GM12878 (cell line): ENCODE measurements at regions not wholly inside any gene's neighbourhood (a gene's known extent, or its start where the extent isn't known, plus 50 kb on each side); places are given as distances from the start of the nearest gene placed in this dataset.

ENCODE experiments used
- ATAC-seq: fragments of 200-7000 bp; cut with Tn5 transposase; 3 replicates; pipeline ENCODE4 v1.9.1; 2020; ENCODE audit warnings: mild to moderate bottlenecking, moderate library complexity
- BruUV-seq: library from RNA; stranded (reverse); fragments of 400-500 nt; replicated peaks from 2 replicates; lab custom pipeline; 2021; lab: Mats Ljungman, UMichigan
- CTCF ChIA-PET: fragments of 300-600 bp; sonication (Branson Sonifier 250); formaldehyde crosslinking; extraction: SDS; loops from one replicate; lab custom pipeline; 2021; ENCODE audit warnings: inconsistent platforms; lab: Yijun Ruan, JAX
- POLR2A ChIA-PET: fragments of 350-600 bp; formaldehyde crosslinking; extraction: SDS; loops from one replicate; lab custom pipeline; 2021; ENCODE audit warnings: inconsistent platforms; lab: Charles Lee
- RAD21 ChIA-PET: fragments of 300-600 bp; sonication (Branson Sonifier 250); formaldehyde crosslinking; loops from one replicate; lab custom pipeline; 2023; ENCODE audit warnings: antibody characterized with exemption; ENCODE audit not compliant: unreplicated experiment; lab: Charles Lee
- SMC1A ChIA-PET: fragments of 300-600 bp; sonication (Branson Sonifier 250); formaldehyde crosslinking; loops from one replicate; lab custom pipeline; 2023; ENCODE audit not compliant: unreplicated experiment, uncharacterized antibody; lab: Charles Lee
- DNase-seq: peaks from one replicate; pipeline ENCODE4 v3.0.0-alpha.2; 2011; ENCODE audit warnings: low read depth, low spot score
- FAIRE-seq: peaks from 3 replicates; lab custom pipeline; 2011; peaks lifted over from hg19 to GRCh38; lab: Jason Lieb, UNC
- H2AFZ ChIP-seq: 2 replicates; pipeline ENCODE4 v1.6.0; 2011; ENCODE audit warnings: low read depth, low read length, control low read depth; ENCODE audit not compliant: control insufficient read depth
- H3K27ac ChIP-seq: 2 replicates; pipeline ENCODE4 v1.5.1; 2011; ENCODE audit warnings: control low read depth; ENCODE audit not compliant: control insufficient read depth, insufficient read depth
- H3K27me3 ChIP-seq, 2 experiments: replicated peaks in 1 of 2; 2 replicates each; pipeline versions ENCODE4 v1.6.0 to v1.6.1; 2011; ENCODE audit warnings: low read length in 1 of 2; ENCODE audit not compliant: control insufficient read depth in 2 of 2, insufficient read depth in 2 of 2
- H3K36me3 ChIP-seq, 2 experiments: 2 replicates each; pipeline ENCODE4 v1.5.1; 2011; ENCODE audit warnings: low read length in 1 of 2; ENCODE audit not compliant: control insufficient read depth in 2 of 2, insufficient read depth in 2 of 2
- H3K4me1 ChIP-seq: 2 replicates; pipeline ENCODE4 v1.6.1; 2011; ENCODE audit warnings: mild to moderate bottlenecking, low read length, moderate library complexity, mixed read lengths; ENCODE audit not compliant: control insufficient read depth, insufficient read depth
- H3K4me2 ChIP-seq: 2 replicates; pipeline ENCODE4 v1.6.0; 2011; ENCODE audit warnings: control low read depth; ENCODE audit not compliant: control insufficient read depth, insufficient read depth
- H3K4me3 ChIP-seq: fragments of 200-600 bp; sonication (generic); 2 replicates; pipeline ENCODE4 v1.5.1; 2016
- H3K79me2 ChIP-seq: 2 replicates; pipeline ENCODE4 v1.6.0; 2011; ENCODE audit warnings: low read length; ENCODE audit not compliant: control insufficient read depth, insufficient read depth
- H3K9ac ChIP-seq: 2 replicates; pipeline ENCODE4 v1.8.0; 2011; ENCODE audit warnings: low read length, control low read depth, mixed read lengths; ENCODE audit not compliant: control insufficient read depth, insufficient read depth
- H3K9me3 ChIP-seq: replicated peaks from 3 replicates; pipeline ENCODE4 v1.5.1; 2011; ENCODE audit warnings: mild to moderate bottlenecking, low read length; ENCODE audit not compliant: control insufficient read depth, insufficient read depth
- H4K20me1 ChIP-seq: 2 replicates; pipeline ENCODE4 v1.6.0; 2011; ENCODE audit not compliant: control insufficient read depth, insufficient read depth
- CHD1 ChIP-seq: IDR thresholded peaks from 2 replicates; pipeline ENCODE4 v1.6.1; 2012; ENCODE audit warnings: low read depth, low read length, improper control_type of control experiment
- CREM ChIP-seq: IDR thresholded peaks from 2 replicates; pipeline ENCODE4 v1.6.1; 2014; ENCODE audit warnings: antibody characterized with exemption, low read depth
- ESRRA ChIP-seq: IDR thresholded peaks from 2 replicates; pipeline ENCODE4 v1.6.1; 2012; ENCODE audit warnings: mild to moderate bottlenecking, low read length, improper control_type of control experiment
- NBN ChIP-seq: fragments of 450-650 bp; IDR thresholded peaks from 2 replicates; pipeline ENCODE4 v1.6.1; 2016
- NR2F1 ChIP-seq: fragments of 450-650 bp; conservative IDR thresholded peaks from 2 replicates; pipeline ENCODE4 v1.6.1; 2017; ENCODE audit warnings: mild to moderate bottlenecking
- PML ChIP-seq: IDR thresholded peaks from 2 replicates; pipeline ENCODE4 v1.6.1; 2012; ENCODE audit warnings: low read length, inconsistent platforms
- POU2F2 ChIP-seq: IDR thresholded peaks from 3 replicates; pipeline ENCODE4 v1.6.1; 2011; ENCODE audit warnings: low read depth, mild to moderate bottlenecking, low read length, borderline replicate concordance
- PRDM15 ChIP-seq: fragments of 450-650 bp; formaldehyde crosslinking; IDR thresholded peaks from 2 replicates; pipeline ENCODE4 v1.4.0; 2020; ENCODE audit warnings: mild to moderate bottlenecking, moderate library complexity
- RBBP5 ChIP-seq: fragments of 200-600 bp; sonication (generic); conservative IDR thresholded peaks from 2 replicates; pipeline ENCODE4 v1.6.1; 2016
- SMARCA5 ChIP-seq: fragments of 450-650 bp; IDR thresholded peaks from 2 replicates; pipeline ENCODE4 v1.6.1; 2017; ENCODE audit warnings: mild to moderate bottlenecking
- SMC3 ChIP-seq: IDR thresholded peaks from 2 replicates; pipeline ENCODE4 v1.6.1; 2011; ENCODE audit warnings: low read length, improper control_type of control experiment, borderline replicate concordance
- SREBF1 ChIP-seq: IDR thresholded peaks from 2 replicates; pipeline ENCODE4 v1.6.1; 2012; ENCODE audit warnings: mild to moderate bottlenecking, low read length
- TCF12 ChIP-seq: IDR thresholded peaks from 2 replicates; pipeline ENCODE4 v1.6.1; 2011; ENCODE audit warnings: low read depth, mild to moderate bottlenecking, low read length
- YY1 ChIP-seq: IDR thresholded peaks from 2 replicates; pipeline ENCODE4 v1.6.1; 2011; ENCODE audit warnings: low read depth, mild to moderate bottlenecking, low read length
- WGBS: methylation state at CpG from one replicate; pipeline ENCODE4 v1.1.6; 2016; ENCODE audit warnings: low lambda C conversion rate; ENCODE audit not compliant: insufficient replicate concordance, insufficient coverage; ENCODE audit errors: missing lambda C conversion rate; 5-methylcytosine and 5-hydroxymethylcytosine counted together
- in situ Hi-C: fragments of 300-500 bp; cut with MboI; formaldehyde crosslinking; loops from 9 replicates; pipeline ENCODE4 v1.14.3; 2018; ENCODE audit warnings: mixed read lengths
- intact Hi-C: fragments of 100-400 bp; cut with micrococcal nuclease; formaldehyde crosslinking; loops from one replicate; pipeline ENCODE4 v1.14.2; 2022; ENCODE audit not compliant: unreplicated experiment
- TF ChIP-seq, protein P1 (sequence below): fragments of 450-650 bp; IDR thresholded peaks from 2 replicates; pipeline ENCODE4 v1.6.1; 2016; ENCODE audit warnings: mild to moderate bottlenecking
- TF ChIP-seq, protein P2 (sequence below): IDR thresholded peaks from 2 replicates; pipeline ENCODE4 v1.6.1; 2012; ENCODE audit warnings: low read depth, low read length, improper control_type of control experiment
- TF ChIP-seq, protein P3 (sequence below): IDR thresholded peaks from 2 replicates; pipeline ENCODE4 v1.6.1; 2012; ENCODE audit warnings: improper control_type of control experiment, low read depth, low read length; ENCODE audit not compliant: insufficient replicate concordance

DNA sequence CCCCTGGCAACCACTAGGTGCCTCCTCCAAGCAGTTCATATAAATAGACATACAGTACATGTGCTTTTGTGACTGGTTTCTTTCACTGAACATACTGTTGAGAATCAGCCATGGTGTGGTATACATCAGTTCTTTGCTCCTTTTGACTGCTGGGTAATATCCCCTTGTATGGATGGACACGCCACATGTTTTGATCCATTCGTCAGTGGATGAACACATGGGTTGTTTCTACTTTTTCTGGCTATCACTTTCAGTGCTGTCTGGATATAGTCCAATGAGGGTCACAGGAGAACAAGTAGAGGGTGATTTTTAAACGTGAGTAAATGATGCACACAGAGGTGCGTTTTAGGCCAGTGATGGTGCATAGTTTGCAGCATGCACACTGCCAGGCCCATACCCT is 183.9 kb downstream of the FOXA2 start:
- H3K9me3 ChIP-seq = no peaks in the 10 kb centered on the region
- RAD21 ChIA-PET = no interaction called here
- H4K20me1 ChIP-seq = no peaks in the 10 kb centered on the region
- H3K4me2 ChIP-seq = no peak overlapping the region
- FAIRE-seq (no peak), ATAC-seq (no peak), DNase-seq (no peak)
- no peaks in the 10 kb centered on the region for H3K36me3 ChIP-seq
- H3K79me2 ChIP-seq = no peaks in the 10 kb centered on the region
- in situ Hi-C loops = loop anchor here (5.0 kb wide), 1 partner anchor 52 kb away; no protein-coding TSS in a partner anchor
- H3K9ac ChIP-seq = no peak overlapping the region
- BruUV-seq = no TSS peak
- 23% methylated on average over 4 of the region's 4 CpGs for WGBS
- POLR2A ChIA-PET = no interaction called here
- no peak overlapping the region for H2AFZ ChIP-seq
- H3K4me3 ChIP-seq = no peak overlapping the region
- CTCF ChIA-PET = no interaction called here
- H3K4me1 ChIP-seq = no peaks in the 10 kb centered on the region; the same call in 1 of the 2 replicates
- intact Hi-C loops = no loop called here
- H3K27me3 ChIP-seq = no peaks in the 10 kb centered on the region
- SMC1A ChIA-PET = no interaction called here
- H3K27ac ChIP-seq = no peak overlapping the region
- TF ChIP-seq PRDM15 (CRISPR knock-in tag) (no peak), SREBF1 (no peak), SMARCA5 (no peak), POU2F2 (no peak), RBBP5 (no peak), ESRRA (no peak), NBN (no peak), CHD1 (no peak), YY1 (no peak), TCF12 (no peak), SMC3 (no peak), NR2F1 (no peak), CREM (no peak), PML (no peak)
- TF ChIP-seq, protein P1, sequence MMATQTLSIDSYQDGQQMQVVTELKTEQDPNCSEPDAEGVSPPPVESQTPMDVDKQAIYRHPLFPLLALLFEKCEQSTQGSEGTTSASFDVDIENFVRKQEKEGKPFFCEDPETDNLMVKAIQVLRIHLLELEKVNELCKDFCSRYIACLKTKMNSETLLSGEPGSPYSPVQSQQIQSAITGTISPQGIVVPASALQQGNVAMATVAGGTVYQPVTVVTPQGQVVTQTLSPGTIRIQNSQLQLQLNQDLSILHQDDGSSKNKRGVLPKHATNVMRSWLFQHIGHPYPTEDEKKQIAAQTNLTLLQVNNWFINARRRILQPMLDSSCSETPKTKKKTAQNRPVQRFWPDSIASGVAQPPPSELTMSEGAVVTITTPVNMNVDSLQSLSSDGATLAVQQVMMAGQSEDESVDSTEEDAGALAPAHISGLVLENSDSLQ = no peak
- TF ChIP-seq, protein P2, sequence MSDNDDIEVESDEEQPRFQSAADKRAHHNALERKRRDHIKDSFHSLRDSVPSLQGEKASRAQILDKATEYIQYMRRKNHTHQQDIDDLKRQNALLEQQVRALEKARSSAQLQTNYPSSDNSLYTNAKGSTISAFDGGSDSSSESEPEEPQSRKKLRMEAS = no peak
- TF ChIP-seq, protein P3, sequence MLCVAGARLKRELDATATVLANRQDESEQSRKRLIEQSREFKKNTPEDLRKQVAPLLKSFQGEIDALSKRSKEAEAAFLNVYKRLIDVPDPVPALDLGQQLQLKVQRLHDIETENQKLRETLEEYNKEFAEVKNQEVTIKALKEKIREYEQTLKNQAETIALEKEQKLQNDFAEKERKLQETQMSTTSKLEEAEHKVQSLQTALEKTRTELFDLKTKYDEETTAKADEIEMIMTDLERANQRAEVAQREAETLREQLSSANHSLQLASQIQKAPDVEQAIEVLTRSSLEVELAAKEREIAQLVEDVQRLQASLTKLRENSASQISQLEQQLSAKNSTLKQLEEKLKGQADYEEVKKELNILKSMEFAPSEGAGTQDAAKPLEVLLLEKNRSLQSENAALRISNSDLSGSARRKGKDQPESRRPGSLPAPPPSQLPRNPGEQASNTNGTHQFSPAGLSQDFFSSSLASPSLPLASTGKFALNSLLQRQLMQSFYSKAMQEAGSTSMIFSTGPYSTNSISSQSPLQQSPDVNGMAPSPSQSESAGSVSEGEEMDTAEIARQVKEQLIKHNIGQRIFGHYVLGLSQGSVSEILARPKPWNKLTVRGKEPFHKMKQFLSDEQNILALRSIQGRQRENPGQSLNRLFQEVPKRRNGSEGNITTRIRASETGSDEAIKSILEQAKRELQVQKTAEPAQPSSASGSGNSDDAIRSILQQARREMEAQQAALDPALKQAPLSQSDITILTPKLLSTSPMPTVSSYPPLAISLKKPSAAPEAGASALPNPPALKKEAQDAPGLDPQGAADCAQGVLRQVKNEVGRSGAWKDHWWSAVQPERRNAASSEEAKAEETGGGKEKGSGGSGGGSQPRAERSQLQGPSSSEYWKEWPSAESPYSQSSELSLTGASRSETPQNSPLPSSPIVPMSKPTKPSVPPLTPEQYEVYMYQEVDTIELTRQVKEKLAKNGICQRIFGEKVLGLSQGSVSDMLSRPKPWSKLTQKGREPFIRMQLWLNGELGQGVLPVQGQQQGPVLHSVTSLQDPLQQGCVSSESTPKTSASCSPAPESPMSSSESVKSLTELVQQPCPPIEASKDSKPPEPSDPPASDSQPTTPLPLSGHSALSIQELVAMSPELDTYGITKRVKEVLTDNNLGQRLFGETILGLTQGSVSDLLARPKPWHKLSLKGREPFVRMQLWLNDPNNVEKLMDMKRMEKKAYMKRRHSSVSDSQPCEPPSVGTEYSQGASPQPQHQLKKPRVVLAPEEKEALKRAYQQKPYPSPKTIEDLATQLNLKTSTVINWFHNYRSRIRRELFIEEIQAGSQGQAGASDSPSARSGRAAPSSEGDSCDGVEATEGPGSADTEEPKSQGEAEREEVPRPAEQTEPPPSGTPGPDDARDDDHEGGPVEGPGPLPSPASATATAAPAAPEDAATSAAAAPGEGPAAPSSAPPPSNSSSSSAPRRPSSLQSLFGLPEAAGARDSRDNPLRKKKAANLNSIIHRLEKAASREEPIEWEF = no peak
